ENCODE measurements at regions not wholly inside any gene's neighbourhood (a gene's known extent, or its start where the extent isn't known, plus 50 kb on each side); places are given as distances from the start of the nearest gene placed in this dataset.

- Histone ChIP-seq H3K27ac (no peak overlapping the region), H3K27me3 (no peaks in the 10 kb centered on the region), H3K36me3 (no peaks in the 10 kb centered on the region), H3K4me1 (no peaks in the 10 kb centered on the region), H3K9me3 (no peaks in the 10 kb centered on the region), H3K4me3 (no peak overlapping the region)
- intact Hi-C loops (cut with DNase I): no loop called here
- TF ChIP-seq POLR2AphosphoS5 (IDR thresholded peaks at IDR 0.05) (no peak), CTCF (IDR thresholded peaks at IDR 0.05) (no peak), POLR2A (IDR thresholded peaks at IDR 0.05) (no peak), EP300 (IDR thresholded peaks at IDR 0.05) (no peak)
- no peak for DNase-seq
These were observed 84.3 kb upstream of the PTPN3 start for GRCh38 chr9:109582386-109582785.

GRCh38 chr9:109584205-109584604, 86.1 kb upstream of the PTPN3 start:
- Histone ChIP-seq H3K27me3 (no peaks in the 10 kb centered on the region), H3K36me3 (no peaks in the 10 kb centered on the region), H3K4me3 (no peak overlapping the region), H3K4me1 (peaks cover 0 to 10% (median 0%) of the 10 kb centered on the region in 4 donors), H3K9me3 (no peaks in the 10 kb centered on the region), H3K27ac (no peak overlapping the region)
- TF ChIP-seq EP300 (IDR thresholded peaks at IDR 0.05) (no peak), POLR2A (IDR thresholded peaks at IDR 0.05) (no peak), CTCF (IDR thresholded peaks at IDR 0.05) (no peak), POLR2AphosphoS5 (IDR thresholded peaks at IDR 0.05) (no peak)
- DNase-seq: no peak
- 79 to 86% methylated on average over 4 of the region's 4 CpGs for WGBS, 2 donors
- intact Hi-C loops (cut with DNase I): no loop called here

- TF ChIP-seq CTCF (IDR thresholded peaks at IDR 0.05) (no peak), EP300 (IDR thresholded peaks at IDR 0.05) (no peak), POLR2A (IDR thresholded peaks at IDR 0.05) (no peak), POLR2AphosphoS5 (IDR thresholded peaks at IDR 0.05) (no peak)
- Histone ChIP-seq H3K4me3 (no peak overlapping the region), H3K9me3 (no peaks in the 10 kb centered on the region), H3K4me1 (peaks cover 0 to 10% (median 0%) of the 10 kb centered on the region in 4 donors), H3K36me3 (no peaks in the 10 kb centered on the region), H3K27ac (no peak overlapping the region), H3K27me3 (no peaks in the 10 kb centered on the region)
- intact Hi-C loops (cut with DNase I): no loop called here
- WGBS, 2 donors: 76 to 80% methylated on average over 7 of the region's 7 CpGs
- no peak for DNase-seq
These were observed 87.7 kb upstream of the PTPN3 start for GRCh38 chr9:109585796-109586195.

GRCh38 chr9:109586993-109587392, 88.9 kb upstream of the PTPN3 start:
- TF ChIP-seq POLR2A (IDR thresholded peaks at IDR 0.05) (no peak), EP300 (IDR thresholded peaks at IDR 0.05) (no peak), CTCF (IDR thresholded peaks at IDR 0.05) (no peak), POLR2AphosphoS5 (IDR thresholded peaks at IDR 0.05) (no peak)
- H3K4me1 ChIP-seq: peaks cover 0 to 10% (median 0%) of the 10 kb centered on the region in 4 donors
- H3K9me3 ChIP-seq: no peaks in the 10 kb centered on the region
- H3K4me3 ChIP-seq: no peak overlapping the region
- H3K27ac ChIP-seq: no peak overlapping the region
- no peaks in the 10 kb centered on the region for H3K36me3 ChIP-seq
- intact Hi-C loops (cut with DNase I): no loop called here
- H3K27me3 ChIP-seq: no peaks in the 10 kb centered on the region
- DNase-seq: no peak
- WGBS, 2 donors: 91 to 93% methylated on average over 4 of the region's 4 CpGs

- intact Hi-C loops (cut with DNase I): no loop called here
- Histone ChIP-seq H3K36me3 (no peaks in the 10 kb centered on the region), H3K4me1 (peaks cover 0 to 10% (median 0%) of the 10 kb centered on the region in 4 donors), H3K4me3 (no peak overlapping the region), H3K27ac (no peak overlapping the region), H3K27me3 (no peaks in the 10 kb centered on the region), H3K9me3 (no peaks in the 10 kb centered on the region)
- TF ChIP-seq CTCF (IDR thresholded peaks at IDR 0.05) (no peak), POLR2A (IDR thresholded peaks at IDR 0.05) (no peak), POLR2AphosphoS5 (IDR thresholded peaks at IDR 0.05) (no peak), EP300 (IDR thresholded peaks at IDR 0.05) (no peak)
- WGBS, 2 donors: 74 to 86% methylated on average over 3 of the region's 3 CpGs
- no peak for DNase-seq
These were observed 90.3 kb upstream of the PTPN3 start for GRCh38 chr9:109588415-109588814.
